IPS-NIHi7 (cell line): ENCODE measurements at regions not wholly inside any gene's neighbourhood (a gene's known extent, or its start where the extent isn't known, plus 50 kb on each side); places are given as distances from the start of the nearest gene placed in this dataset.

Experiments
- DNase-seq: peaks from one replicate; pipeline ENCODE4 v3.0.0; 2012; ENCODE audit warnings: mixed read lengths; ENCODE audit errors: extremely low spot score

DNA sequence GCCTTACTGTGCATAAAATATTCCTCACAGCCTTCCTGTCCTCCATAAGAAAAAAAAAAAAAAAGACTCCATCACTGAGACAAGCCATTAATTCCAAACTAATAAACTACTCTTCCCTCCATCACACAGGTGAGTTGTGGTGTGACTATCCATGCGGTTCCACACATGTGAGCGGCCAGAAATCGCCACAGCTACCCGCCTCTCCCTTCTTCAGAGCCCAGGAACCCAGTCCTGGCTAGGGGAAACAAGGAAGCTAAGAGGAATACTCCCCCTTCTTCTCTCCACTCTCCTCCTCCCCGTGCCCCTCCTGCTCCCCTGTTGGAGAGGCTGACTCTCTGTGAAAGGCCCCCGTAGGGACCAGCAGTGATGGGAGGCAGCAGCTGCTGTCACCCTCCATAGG lies 128.6 kb upstream of the ARID1B start:
- DNase-seq, result no peak

DNA sequence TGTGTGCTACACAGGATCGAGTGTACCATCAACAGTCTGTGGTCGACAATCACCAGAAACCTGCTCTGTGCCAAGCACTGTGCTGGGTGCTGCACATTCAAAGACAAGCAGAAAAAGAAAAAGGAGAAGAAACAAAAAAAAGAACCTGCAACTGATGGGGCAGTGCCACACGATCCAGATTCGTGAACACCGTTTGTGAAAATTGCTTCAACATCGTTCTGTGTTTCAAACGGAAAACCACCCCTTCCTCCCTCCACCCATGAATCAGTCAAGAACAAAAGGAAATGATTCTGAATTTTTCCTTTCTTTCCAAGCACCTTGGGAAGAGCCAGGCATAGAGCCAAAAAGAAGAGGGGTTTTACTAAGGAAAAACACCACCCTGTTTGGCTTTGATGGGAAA lies 129.2 kb upstream of the ARID1B start:
- no peak for DNase-seq

- DNase-seq, result no peak
Measured at GRCh38 chr6:156647140-156647784, 129.9 kb upstream of the ARID1B start.

DNA sequence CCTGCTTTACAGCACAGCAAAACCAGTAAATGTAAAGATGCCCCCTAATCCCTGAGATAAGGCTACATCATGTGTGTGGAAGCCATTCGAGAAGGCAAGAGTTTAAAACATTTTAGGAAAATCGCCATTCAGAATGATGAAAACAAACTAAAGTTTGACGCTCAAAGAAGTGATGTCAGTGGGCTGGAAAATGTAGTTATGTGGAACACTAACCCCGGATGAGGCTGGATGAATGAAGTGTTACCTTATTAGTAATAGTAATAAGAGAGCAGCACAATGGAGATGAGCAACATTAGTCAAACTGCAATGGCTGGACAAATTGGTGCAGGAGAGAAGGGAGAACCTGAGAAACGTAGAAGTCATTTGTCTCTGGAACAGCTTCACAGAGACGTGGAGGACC lies 130.7 kb upstream of the ARID1B start:
- DNase-seq, result no peak

DNA sequence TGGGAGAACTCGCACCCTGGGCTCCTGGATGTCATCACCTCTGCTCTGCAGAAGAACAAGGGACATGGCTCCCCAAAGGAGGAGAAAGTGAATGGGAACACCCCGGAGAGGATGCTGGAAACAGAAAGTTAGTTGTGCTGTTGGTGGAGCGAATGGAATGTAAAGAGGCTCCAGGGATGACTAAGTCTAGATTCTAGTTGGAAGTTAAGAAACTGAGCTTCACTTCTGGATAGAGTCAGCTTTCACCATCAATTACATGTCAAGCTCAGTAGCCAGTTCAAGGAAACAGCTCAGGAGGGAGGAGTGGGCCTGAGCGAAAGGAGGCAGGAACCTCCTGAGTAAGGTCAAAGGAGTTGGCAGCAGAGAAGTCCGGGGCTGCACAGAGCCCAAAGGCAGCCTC lies 132.1 kb upstream of the ARID1B start:
- DNase-seq, result no peak

DNA sequence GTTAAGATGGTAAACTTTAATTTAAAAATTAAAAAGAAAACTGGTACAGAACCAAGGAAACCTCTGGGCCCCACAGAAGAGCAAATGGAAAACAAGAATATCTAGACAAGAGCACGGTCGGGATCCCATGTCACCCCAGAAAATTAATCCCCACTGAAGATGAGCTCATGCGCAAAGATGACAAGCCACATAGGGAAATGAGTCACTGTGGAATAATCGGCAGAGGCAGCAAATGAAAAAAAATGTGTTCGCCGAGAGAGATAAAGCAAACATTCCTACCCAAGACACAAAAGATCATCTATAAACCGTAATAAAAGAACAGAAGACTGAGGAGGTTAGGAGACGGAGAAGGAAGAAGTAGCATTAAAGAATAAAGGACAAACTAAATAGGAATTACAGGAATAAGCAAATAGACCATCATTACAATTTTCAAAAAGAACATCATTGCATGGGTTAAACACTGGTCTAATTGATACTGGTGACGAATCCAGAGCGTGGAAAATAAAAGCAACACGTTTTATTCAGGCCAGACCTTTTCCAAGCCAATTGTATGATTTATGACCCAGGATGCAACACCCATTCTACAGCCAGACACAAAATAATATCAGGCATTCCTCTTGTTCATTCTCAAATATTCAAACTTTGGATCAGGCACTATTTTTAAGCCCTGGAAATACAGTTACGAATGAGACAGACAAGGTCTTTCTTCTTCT lies 138.0 kb upstream of the ARID1B start:
- no peak for DNase-seq

GRCh38 chr6:156638581-156638980 lies 138.6 kb upstream of the ARID1B start:
- no peak for DNase-seq

GRCh38 chr6:156634951-156635371 lies 142.2 kb upstream of the ARID1B start:
- DNase-seq, result no peak

DNA sequence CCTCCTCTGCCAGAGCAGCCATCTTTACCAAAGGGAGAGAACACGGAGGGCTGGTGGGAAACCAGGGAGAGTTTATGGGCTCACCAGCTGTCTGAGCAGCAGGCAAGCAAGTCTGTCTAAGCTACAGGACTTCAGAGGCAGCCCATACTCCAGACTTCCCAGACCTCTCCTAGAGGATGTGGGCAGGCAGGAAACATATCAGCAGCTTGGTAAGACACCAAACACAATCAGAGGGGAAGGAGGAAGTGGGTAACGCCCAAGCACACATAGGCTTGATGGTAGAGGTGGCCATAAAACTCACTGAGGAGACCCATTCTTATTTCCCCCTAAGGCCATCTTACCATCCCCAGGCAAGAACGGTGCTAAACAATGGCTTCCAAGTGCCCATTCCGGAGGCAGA lies 143.1 kb upstream of the ARID1B start:
- no peak for DNase-seq

GRCh38 chr6:156633291-156633690 lies 143.9 kb upstream of the ARID1B start:
- no peak for DNase-seq

- no peak for DNase-seq
Measured at GRCh38 chr6:156630613-156631302, 146.4 kb upstream of the ARID1B start.

- no peak for DNase-seq
Measured at GRCh38 chr6:156628805-156629204, 148.4 kb upstream of the ARID1B start.

- no peak for DNase-seq
Measured at GRCh38 chr6:156627524-156627923, 149.7 kb upstream of the ARID1B start.

DNA sequence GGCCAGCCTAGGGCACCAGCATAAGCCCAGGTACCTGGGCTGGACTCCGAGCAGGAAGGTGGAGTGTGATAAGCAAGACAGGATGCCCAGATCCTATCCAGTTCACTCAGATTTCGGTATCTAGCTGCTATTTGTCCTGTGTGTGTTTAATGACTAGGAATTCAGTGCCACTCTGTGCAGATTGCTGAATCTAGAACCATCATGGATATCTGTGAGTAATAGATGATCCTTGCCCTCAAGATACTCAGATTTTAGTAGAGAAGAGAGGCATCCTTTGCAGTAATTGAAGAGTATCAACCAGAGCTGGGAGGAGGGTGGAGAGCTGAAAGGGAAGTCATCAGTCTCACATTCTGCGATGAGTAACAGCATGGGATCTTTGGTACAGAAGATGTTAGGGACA lies 155.0 kb upstream of the ARID1B start:
- no peak for DNase-seq

DNA sequence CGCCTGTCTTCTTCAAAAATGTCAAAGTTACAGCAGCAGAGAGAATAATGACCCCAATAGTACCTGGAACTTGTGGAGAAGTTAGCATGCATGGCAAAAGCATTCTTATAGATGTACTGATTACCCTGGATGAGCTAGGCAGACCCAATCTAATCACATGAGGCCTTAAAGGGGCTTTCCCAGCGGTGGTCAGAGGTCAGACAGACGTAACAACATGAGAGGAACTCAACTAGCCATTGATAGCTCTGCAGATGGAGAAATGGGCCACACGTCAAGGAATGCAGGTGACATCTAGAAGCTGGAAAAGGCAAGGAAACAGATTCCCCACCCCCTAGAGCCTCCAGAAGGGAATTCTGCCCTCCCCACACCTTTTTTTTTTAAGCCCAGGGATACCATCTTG lies 156.8 kb upstream of the ARID1B start:
- DNase-seq, result no peak

- DNase-seq, result peak; percentile 60
Measured at GRCh38 chr6:156618600-156619205, 158.5 kb upstream of the ARID1B start.

- no peak for DNase-seq
Measured at GRCh38 chr6:156617941-156618340, 159.2 kb upstream of the ARID1B start.

GRCh38 chr6:156617376-156617775 lies 159.8 kb upstream of the ARID1B start:
- no peak for DNase-seq

GRCh38 chr6:156616495-156616894 lies 160.7 kb upstream of the ARID1B start:
- no peak for DNase-seq

DNA sequence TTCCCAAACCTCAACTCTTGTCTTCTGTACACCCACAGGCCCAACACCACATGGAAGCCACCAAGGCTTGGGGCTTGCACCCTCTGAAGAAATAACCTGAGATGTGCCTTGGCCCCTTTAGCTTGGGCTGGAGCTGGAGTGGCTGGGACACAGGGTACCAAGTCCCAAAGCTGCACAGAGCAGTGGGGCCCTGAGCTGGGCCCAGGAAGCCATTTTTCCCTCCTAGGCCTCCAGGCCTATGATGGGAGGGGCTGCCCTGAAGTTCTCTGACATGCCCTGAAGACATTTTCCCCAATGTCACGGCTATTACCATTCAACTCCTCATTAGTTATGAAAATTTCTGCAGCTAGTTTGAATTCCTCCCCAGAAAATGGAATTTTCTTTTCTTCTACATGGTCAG lies 163.2 kb upstream of the ARID1B start:
- DNase-seq, result no peak

GRCh38 chr6:156612361-156612760 lies 164.8 kb upstream of the ARID1B start:
- DNase-seq, result no peak

- no peak for DNase-seq
Measured at GRCh38 chr6:156602066-156602385, 175.2 kb upstream of the ARID1B start.
